Right atrium auricular region (tissue), 2 donors: ENCODE measurements at regions not wholly inside any gene's neighbourhood (a gene's known extent, or its start where the extent isn't known, plus 50 kb on each side); places are given as distances from the start of the nearest gene placed in this dataset.

Experiments
- DNase-seq: peaks from one replicate; pipeline ENCODE4 v3.0.0-alpha.2; 2019; ENCODE audit warnings: low spot score
- H3K27ac ChIP-seq, 2 donors: fragments of 200-600 bp; sonication (generic); 1 replicate in 1 of 2; 2 replicates in 1 of 2; pipeline ENCODE4 v1.5.1; 2016 to 2019
- H3K27me3 ChIP-seq, 2 donors: fragments of 200-600 bp; sonication (generic); one replicate each; pipeline versions ENCODE4 v1.5.1 to v1.6.0; 2017 to 2019
- H3K36me3 ChIP-seq: fragments of 200-600 bp; sonication (generic); one replicate; pipeline ENCODE4 v1.5.1; 2016
- H3K4me1 ChIP-seq, 2 donors: fragments of 200-600 bp; sonication (generic); one replicate each; pipeline versions ENCODE4 v1.5.1 to v1.6.0; 2017 to 2019
- H3K4me3 ChIP-seq, 2 donors: fragments of 200-600 bp; sonication (generic); 1 replicate in 1 of 2; 2 replicates in 1 of 2; pipeline ENCODE4 v1.5.1; 2017 to 2019; ENCODE audit warnings: mild to moderate bottlenecking in 1 of 2, moderate library complexity in 1 of 2
- H3K9me3 ChIP-seq, 2 donors: fragments of 200-600 bp; sonication (generic); one replicate each; pipeline ENCODE4 v1.5.1; 2019
- CTCF ChIP-seq, 2 donors: fragments of 200-600 bp; sonication (generic); IDR thresholded peaks; one replicate each; pipeline ENCODE4 v1.5.1; 2019; ENCODE audit warnings: antibody characterized with exemption in 2 of 2

GRCh38 chr18:39772155-39772919 lies 2182.7 kb upstream of the PIK3C3 start:
- H3K9me3 ChIP-seq: no peaks in the 10 kb centered on the region
- no peak overlapping the region for H3K27ac ChIP-seq
- no peak overlapping the region for H3K4me3 ChIP-seq
- H3K36me3 ChIP-seq: no peaks in the 10 kb centered on the region
- no peak for TF ChIP-seq CTCF (IDR thresholded peaks at IDR 0.05)
- no peaks in the 10 kb centered on the region for H3K4me1 ChIP-seq
- no peaks in the 10 kb centered on the region for H3K27me3 ChIP-seq
- no peak for DNase-seq

- TF ChIP-seq CTCF (IDR thresholded peaks at IDR 0.05): no peak
- no peaks in the 10 kb centered on the region for H3K27me3 ChIP-seq
- H3K4me3 ChIP-seq: no peak overlapping the region
- no peaks in the 10 kb centered on the region for H3K36me3 ChIP-seq
- DNase-seq: no peak
- H3K27ac ChIP-seq: no peak overlapping the region
- no peaks in the 10 kb centered on the region for H3K4me1 ChIP-seq
- H3K9me3 ChIP-seq: no peaks in the 10 kb centered on the region
These were observed 2184.6 kb upstream of the PIK3C3 start for GRCh38 chr18:39770399-39770798.

- DNase-seq: no peak
- TF ChIP-seq CTCF (IDR thresholded peaks at IDR 0.05): no peak
- no peak overlapping the region for H3K4me3 ChIP-seq
- no peak overlapping the region for H3K27ac ChIP-seq
- no peaks in the 10 kb centered on the region for H3K27me3 ChIP-seq
- no peaks in the 10 kb centered on the region for H3K36me3 ChIP-seq
- H3K9me3 ChIP-seq: no peaks in the 10 kb centered on the region
- no peaks in the 10 kb centered on the region for H3K4me1 ChIP-seq
These were observed 2190.2 kb upstream of the PIK3C3 start for GRCh38 chr18:39764873-39765272.

GRCh38 chr18:39761273-39761672 lies 2193.8 kb upstream of the PIK3C3 start:
- Histone ChIP-seq H3K4me3 (no peak overlapping the region), H3K27me3 (no peaks in the 10 kb centered on the region), H3K9me3 (peaks cover 0 to 4% of the 10 kb centered on the region in 2 donors), H3K36me3 (no peaks in the 10 kb centered on the region), H3K4me1 (no peaks in the 10 kb centered on the region), H3K27ac (no peak overlapping the region)
- DNase-seq: no peak
- no peak for TF ChIP-seq CTCF (IDR thresholded peaks at IDR 0.05)

- TF ChIP-seq CTCF (IDR thresholded peaks at IDR 0.05): no peak
- Histone ChIP-seq H3K27me3 (no peaks in the 10 kb centered on the region), H3K9me3 (peaks cover 0 to 4% of the 10 kb centered on the region in 2 donors), H3K27ac (no peak overlapping the region), H3K4me1 (no peaks in the 10 kb centered on the region), H3K36me3 (no peaks in the 10 kb centered on the region), H3K4me3 (no peak overlapping the region)
- no peak for DNase-seq
These were observed 2194.3 kb upstream of the CELF4 start for GRCh38 chr18:39759926-39760325.

- no peaks in the 10 kb centered on the region for H3K27me3 ChIP-seq
- peaks cover 0 to 4% of the 10 kb centered on the region in 2 donors for H3K9me3 ChIP-seq
- no peak overlapping the region for H3K4me3 ChIP-seq
- TF ChIP-seq CTCF (IDR thresholded peaks at IDR 0.05): no peak
- DNase-seq: no peak
- H3K4me1 ChIP-seq: no peaks in the 10 kb centered on the region
- H3K27ac ChIP-seq: no peak overlapping the region
- H3K36me3 ChIP-seq: no peaks in the 10 kb centered on the region
These were observed 2187.6 kb upstream of the CELF4 start for GRCh38 chr18:39753178-39753577.
